ENCODE measurements at regions not wholly inside any gene's neighbourhood (a gene's known extent, or its start where the extent isn't known, plus 50 kb on each side); places are given as distances from the start of the nearest gene placed in this dataset.

- DNase-seq (ENCODE audit: low read depth): no peak
These were observed 56.1 kb downstream of the KCNRG start for GRCh38 chr13:50071379-50071778.

- no peak for DNase-seq (ENCODE audit: low read depth)
These were observed 57.4 kb downstream of the KCNRG start for GRCh38 chr13:50072676-50073075.

DNA sequence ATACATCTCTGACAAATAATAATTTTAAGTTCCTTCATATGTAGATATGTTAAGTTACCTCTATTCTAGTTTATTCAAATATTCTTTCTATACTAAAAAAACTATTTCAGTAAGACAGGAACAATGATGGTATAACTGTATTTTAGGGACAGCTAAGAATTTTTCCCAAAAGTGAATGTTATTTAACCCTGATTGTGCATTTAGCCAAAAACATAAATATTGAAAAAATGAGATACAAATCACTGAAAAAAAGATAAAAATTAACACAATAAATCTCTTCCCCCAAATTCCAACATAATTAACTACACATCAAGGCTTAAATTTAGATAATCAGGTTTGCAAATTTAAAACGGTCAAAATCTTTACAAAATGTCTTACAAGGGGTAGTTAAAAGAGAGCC, 58.1 kb downstream of the KCNRG start:
- DNase-seq (ENCODE audit: low read depth): no peak

GRCh38 chr13:50074843-50075242, 59.6 kb downstream of the KCNRG start:
- no peak for DNase-seq (ENCODE audit: low read depth)

DNA sequence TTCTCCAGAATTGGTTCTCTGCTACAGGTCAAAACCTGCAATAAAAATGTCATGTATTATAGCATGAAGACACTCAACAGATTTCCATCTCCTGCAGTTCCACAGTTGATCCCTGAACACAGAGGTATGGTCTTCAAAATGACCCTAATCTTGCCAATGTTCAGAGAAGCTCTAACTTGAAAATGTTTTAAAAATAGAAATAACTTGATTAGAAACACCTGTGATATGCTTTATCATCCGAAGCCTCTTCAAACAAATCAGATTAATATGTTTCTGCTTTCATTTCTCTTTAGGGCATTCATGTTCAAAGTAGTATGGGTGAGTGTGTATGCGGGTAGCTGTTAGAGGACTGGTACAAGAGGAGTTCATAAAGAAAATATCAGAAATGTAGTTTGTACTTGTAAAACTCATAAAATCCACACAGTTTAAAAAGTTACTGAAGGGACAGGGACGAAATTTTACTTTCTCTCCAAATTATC, 60.4 kb downstream of the KCNRG start:
- DNase-seq (ENCODE audit: low read depth): no peak

GRCh38 chr13:50077431-50077830, 62.2 kb downstream of the KCNRG start:
- no peak for DNase-seq (ENCODE audit: low read depth)

- no peak for DNase-seq (ENCODE audit: low read depth)
These were observed 63.1 kb downstream of the KCNRG start for GRCh38 chr13:50078231-50078894.

- DNase-seq (ENCODE audit: low read depth): no peak
These were observed 63.8 kb downstream of the KCNRG start for GRCh38 chr13:50078895-50079654.

GRCh38 chr13:50079655-50080202, 64.5 kb downstream of the KCNRG start:
- DNase-seq (ENCODE audit: low read depth): no peak

DNA sequence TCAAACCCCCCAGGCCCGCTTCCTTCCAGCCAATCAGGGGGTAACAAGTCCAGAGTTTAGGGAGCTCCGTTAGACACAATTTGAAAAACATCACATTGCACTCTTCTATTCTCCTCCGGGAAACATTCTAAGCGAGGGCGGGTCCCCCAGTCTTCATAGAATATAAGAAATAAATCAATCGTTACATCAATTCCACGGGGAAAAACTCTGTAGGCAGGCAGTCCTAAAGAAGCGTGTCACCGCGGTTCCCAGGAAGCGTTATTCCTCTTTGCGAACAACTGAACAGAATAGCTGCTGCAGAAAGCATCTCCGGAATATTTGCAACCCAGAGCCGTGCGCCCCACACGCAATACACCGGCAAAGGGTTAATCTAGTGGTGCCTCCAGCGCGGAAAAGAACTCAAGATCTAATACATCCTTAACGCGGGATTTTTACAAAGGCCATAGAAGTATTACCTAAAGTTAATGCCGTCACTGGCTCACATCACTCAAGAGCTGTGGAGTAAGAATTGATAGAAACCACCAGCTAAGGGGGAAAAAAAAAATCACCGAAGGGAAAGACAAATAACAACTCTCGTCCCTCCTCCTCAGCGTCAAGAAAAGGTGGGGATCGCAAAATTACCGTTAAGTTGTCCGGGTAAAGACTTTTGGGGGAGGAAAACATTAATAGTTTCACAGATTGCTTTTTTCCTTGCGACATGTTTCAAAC, 65.1 kb downstream of the KCNRG start:
- DNase-seq (ENCODE audit: low read depth): no peak

DNA sequence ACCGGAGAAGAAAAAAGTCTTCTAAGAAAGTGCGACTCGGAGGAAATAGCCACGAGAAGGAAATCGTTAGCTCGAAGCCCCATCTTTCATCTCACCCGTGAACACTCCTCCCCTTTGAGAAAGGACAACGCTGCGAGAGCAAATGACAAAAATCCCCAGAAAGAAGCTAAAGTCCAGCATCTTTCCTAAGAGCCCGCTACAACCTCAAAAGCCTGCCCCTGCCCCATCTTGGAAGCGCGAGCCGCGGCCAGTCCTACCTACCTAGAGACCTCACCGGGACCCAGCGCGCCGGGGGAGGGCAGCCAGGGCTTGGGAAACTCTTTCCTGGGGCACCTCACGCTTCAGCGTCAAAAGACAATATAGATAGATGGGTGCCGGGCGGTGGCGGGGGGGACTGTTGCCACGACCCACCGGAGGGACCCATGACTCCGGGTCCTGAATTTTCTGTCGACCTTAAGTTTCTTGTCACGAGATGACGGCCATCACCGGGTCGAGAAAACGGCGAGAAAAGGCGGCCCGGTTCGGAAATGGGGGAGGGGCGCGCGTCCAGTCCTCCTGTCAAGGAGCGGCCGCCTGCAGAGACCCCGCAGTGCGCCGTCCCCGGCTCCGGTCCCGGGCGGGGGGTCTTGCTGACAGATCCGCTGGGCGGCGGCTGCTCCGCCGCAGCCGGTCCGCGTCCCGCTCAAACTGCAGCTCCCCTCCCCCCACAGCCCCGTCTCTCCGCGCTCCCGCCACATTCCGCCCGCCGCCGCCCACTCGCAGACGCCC, 65.9 kb downstream of the KCNRG start:
- no peak for DNase-seq (ENCODE audit: low read depth)

DNA sequence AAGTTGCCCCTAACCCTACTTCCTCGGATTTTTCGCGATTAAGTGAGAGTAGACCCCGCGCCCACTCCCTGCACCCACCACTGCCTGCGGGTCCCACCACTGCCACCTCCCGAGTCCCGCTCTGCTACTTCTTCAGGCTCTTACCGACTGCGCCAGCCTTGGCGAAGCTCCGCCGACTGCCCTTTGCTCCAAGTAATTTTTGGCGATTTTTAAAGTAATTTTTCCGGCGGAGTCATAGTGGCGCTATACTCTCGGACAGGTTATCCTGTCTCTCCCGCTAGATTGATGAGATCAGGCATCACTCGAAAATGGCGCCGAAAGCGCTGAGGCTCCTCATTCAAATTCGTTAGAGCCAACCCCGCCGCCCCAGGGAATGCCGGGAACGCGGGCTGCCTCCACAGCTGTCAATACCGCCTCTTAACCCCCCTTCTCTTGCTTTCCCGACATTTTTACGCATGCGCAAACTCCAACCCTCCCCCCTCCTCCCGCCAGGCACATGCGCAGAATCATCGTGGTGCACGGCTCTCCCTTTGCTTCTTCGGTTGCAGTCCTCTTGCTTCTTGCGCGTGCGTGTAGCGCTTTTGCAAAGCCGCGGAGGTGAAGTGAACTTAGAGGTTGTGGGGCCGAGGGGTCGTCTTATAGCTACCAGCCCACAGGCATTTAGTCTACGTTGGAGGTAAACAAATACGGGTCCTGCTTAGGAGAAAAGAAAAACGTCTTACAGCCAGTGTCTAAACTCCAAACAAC, 66.6 kb downstream of the KCNRG start:
- DNase-seq (ENCODE audit: low read depth): peak; percentile 98

GRCh38 chr13:50082426-50083281, 67.4 kb downstream of the KCNRG start:
- peak; percentile 38 for DNase-seq (ENCODE audit: low read depth)

GRCh38 chr13:50085063-50085462, 69.8 kb downstream of the KCNRG start:
- peak; percentile 33 for DNase-seq (ENCODE audit: low read depth)

GRCh38 chr13:50089633-50090032, 74.4 kb downstream of the KCNRG start:
- no peak for DNase-seq (ENCODE audit: low read depth)

DNA sequence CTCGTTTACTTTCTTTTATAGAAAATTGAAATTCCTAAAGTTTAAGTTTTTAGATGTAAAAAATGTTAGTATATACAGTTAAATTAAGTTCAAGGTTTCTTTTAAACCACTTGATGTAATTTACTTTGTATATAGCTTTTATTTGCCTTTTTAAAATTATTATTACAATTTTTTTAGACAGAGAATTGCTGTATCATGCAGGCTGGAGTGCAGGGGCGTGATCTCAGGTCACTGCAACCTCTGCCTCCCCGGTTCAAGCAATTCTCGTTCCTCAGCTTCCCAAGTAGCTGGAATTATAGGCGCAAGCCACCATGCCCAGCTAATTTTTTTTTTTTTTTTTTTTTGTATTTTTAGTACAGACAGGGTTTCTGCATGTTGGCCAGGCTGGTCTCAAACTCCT, 75.0 kb downstream of the KCNRG start:
- no peak for DNase-seq (ENCODE audit: low read depth)

DNA sequence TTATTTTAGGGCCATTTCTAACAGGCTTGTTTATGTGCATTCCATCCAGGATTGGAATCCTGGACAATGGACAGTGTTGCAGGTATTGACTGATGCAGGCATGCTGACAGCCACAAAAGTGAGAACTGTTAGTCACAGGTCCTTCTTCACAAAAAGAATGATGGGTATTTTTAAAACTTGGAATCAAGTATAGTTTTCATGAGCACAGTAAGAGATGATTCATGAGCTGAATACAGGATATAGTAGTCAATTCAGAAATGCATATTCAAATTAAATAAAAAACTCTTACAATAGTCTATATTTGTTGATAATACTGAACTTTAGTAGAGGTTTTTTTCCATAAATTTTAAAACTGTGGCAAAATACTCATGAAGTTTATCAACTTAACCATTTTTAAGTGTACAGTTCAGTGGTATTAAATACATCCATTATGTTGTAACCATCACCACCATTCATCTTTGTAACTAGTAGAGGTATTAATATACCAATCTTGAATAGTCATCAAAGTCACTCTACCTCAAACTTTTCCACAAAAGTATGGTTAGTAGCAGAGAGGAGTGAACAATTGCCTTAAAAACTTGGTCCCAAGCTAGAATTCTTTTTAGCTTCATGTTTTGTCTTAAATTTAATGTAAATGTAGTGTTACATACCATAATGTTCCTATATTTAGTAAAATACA, 79.5 kb downstream of the KCNRG start:
- DNase-seq (ENCODE audit: low read depth): no peak

DNA sequence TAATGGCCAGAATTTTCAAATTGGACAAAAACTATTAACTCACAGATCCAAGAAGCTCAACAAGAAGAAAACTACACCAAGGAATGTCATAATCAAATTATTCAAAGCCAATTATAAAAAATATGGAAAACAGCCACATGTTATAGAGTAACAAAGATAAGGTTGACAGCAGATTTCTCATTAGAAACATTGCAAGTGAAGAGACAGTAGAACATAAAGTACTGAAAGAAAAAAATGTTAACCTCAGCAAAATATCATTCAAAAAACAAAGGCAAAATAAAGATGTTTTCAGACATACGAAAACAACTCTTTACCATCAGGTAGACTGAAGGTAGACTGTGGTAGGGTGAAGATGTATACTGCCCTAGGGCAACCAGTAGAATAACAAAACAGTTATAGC, 83.4 kb downstream of the KCNRG start:
- DNase-seq (ENCODE audit: low read depth): no peak

DNA sequence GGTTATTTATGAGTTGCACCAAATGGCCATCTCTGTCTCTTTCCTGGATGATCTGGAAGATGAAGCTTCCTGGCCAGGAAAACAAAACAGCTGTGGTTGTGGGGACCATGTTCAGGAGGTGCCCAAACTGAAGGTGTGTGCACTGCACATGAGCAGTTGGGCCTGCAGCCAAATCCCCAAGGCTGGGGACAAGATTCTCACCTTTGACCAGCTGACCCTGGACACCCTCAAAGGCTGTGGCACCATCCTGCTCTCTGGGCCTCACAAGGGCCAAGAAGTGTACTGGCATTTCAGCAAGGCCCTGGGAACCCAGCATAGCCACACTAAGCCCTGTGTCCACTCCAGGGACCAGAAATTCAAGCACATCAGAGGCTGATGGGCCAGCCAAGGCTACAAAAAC, 84.2 kb downstream of the KCNRG start:
- no peak for DNase-seq (ENCODE audit: low read depth)

GRCh38 chr13:50101590-50101989, 86.3 kb downstream of the KCNRG start:
- no peak for DNase-seq (ENCODE audit: low read depth)
